ENCODE measurements at regions not wholly inside any gene's neighbourhood (a gene's known extent, or its start where the extent isn't known, plus 50 kb on each side); places are given as distances from the start of the nearest gene placed in this dataset.
"Not testable (repeated sequence)": the region's sequence is repeated elsewhere in the genome, so short reads cannot be mapped to it uniquely, and the experiment has no call there.

- Histone ChIP-seq H3K9me2 (replicated peaks; ENCODE audit: insufficient read depth, low read length) (no peaks in the 10 kb centered on the region), H3K36me3 (ENCODE audit: low read length) (no peaks in the 10 kb centered on the region), H2AFZ (ENCODE audit: low read depth, low read length, severe bottlenecking) (no peak overlapping the region), H3K27me3 (ENCODE audit: low read length) (no peaks in the 10 kb centered on the region), H4K20me1 (ENCODE audit: low read depth, low read length) (no peaks in the 10 kb centered on the region), H3K79me2 (ENCODE audit: insufficient read depth, low read length) (no peaks in the 10 kb centered on the region), H3F3A (ENCODE audit: insufficient read depth) (no peaks in the 10 kb centered on the region), H3K27ac (ENCODE audit: low read depth, low read length) (no peak overlapping the region), H3K4me3 (ENCODE audit: insufficient read depth, low read length, poor library complexity, severe bottlenecking) (no peak overlapping the region), H3K9ac (ENCODE audit: low read length) (no peak overlapping the region), H3K9me3 (ENCODE audit: insufficient read depth, low read length) (peaks cover 4% of the 10 kb centered on the region; the same call in 1 of the 2 replicates), H3K4me2 (ENCODE audit: low read depth, low read length, poor library complexity, severe bottlenecking) (no peak overlapping the region)
- TF ChIP-seq EZH2phosphoT487 (conservative IDR thresholded peaks at IDR 0.05; ENCODE audit: low read length) (no peak), CTCF (IDR thresholded peaks at IDR 0.05; ENCODE audit: insufficient read depth, low read length, poor library complexity, severe bottlenecking) (no peak)
Observed at GRCh38 chr6:106860940-106861339, 113.6 kb downstream of the CD24 start.

GRCh38 chr6:106858653-106859092 lies 115.9 kb downstream of the CD24 start:
- TF ChIP-seq EZH2phosphoT487 (conservative IDR thresholded peaks at IDR 0.05; ENCODE audit: low read length) (no peak), CTCF (IDR thresholded peaks at IDR 0.05; ENCODE audit: insufficient read depth, low read length, poor library complexity, severe bottlenecking) (no peak)
- H3K79me2 ChIP-seq (ENCODE audit: insufficient read depth, low read length): no peaks in the 10 kb centered on the region
- H3K9ac ChIP-seq (ENCODE audit: low read length): no peak overlapping the region
- H2AFZ ChIP-seq (ENCODE audit: low read depth, low read length, severe bottlenecking): no peak overlapping the region
- no peaks in the 10 kb centered on the region for H3K9me2 ChIP-seq (replicated peaks; ENCODE audit: insufficient read depth, low read length)
- no peaks in the 10 kb centered on the region for H3F3A ChIP-seq (ENCODE audit: insufficient read depth)
- H3K27me3 ChIP-seq (ENCODE audit: low read length): no peaks in the 10 kb centered on the region
- H3K27ac ChIP-seq (ENCODE audit: low read depth, low read length): no peak overlapping the region
- H3K9me3 ChIP-seq (ENCODE audit: insufficient read depth, low read length): peaks cover 4% of the 10 kb centered on the region; the same call in 1 of the 2 replicates
- no peak overlapping the region for H3K4me3 ChIP-seq (ENCODE audit: insufficient read depth, low read length, poor library complexity, severe bottlenecking)
- H3K4me2 ChIP-seq (ENCODE audit: low read depth, low read length, poor library complexity, severe bottlenecking): no peak overlapping the region
- H3K36me3 ChIP-seq (ENCODE audit: low read length): no peaks in the 10 kb centered on the region
- H4K20me1 ChIP-seq (ENCODE audit: low read depth, low read length): no peaks in the 10 kb centered on the region

DNA sequence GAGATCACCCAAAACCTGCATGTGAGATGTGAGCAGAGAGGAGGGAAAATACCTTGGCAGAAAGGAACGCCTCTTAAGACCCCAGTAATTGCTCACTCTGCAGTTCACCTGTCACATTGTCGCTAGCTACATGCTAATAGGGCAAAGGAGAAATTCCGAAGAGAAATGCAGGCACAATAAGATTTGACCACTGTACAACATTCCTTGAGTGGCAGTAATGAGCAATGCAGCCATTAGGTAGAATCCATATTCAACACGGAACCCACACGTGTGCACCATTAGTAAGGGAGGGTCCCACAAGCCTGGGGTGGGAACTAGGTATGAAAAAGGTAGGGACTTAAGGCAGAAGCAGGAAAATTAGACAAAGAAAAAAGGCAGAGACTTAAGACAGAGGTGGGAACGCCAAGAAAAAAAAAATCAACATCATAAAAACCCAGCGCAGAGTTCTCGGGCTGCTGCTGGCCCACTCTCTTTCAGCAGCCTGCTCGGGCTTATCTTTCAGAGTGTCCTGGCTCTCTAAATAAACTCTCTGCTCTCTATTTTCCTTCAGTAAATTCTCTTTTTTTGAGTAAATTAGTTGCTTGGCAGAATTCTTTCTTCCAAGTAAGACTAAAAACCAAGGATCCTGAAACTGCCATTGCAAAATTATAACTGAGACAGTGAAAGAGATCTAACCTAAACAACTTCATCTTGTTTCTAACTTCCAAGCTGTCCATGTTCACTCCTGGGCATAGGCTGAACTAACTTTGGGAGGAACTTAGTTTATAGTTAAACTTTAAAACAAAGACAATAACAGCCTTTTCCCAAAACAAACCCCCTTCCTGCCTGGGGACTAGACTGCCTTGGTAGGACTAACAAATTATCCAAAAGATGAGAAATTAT lies 116.5 kb downstream of the CD24 start:
- no peaks in the 10 kb centered on the region for H3K27me3 ChIP-seq (ENCODE audit: low read length)
- H3K27ac ChIP-seq (ENCODE audit: low read depth, low read length): no peak overlapping the region

DNA sequence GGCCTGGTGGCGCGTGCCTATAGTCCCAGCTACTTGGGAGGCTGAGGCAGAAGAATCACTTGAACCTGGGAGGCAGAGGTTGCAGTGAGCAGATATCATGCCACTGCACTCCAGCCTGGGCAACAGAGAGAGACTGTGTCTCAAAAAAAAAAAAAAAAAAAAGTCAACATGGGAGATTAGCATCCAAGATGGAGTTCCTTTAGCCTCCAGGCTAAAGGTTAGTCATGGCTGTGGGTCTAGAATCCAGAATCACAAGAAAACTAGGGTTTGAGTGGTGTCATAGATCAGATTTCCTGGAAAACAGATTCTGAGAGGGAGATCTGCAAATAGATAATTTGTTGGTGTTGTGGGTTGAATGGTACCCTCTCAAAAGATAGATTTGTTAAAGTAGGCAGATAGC lies 117.2 kb downstream of the CD24 start:
- H3K4me2 ChIP-seq (ENCODE audit: low read depth, low read length, poor library complexity, severe bottlenecking); H3K79me2 ChIP-seq (ENCODE audit: insufficient read depth, low read length); H3F3A ChIP-seq (ENCODE audit: insufficient read depth); H3K9ac ChIP-seq (ENCODE audit: low read length); H3K27me3 ChIP-seq (ENCODE audit: low read length); H2AFZ ChIP-seq (ENCODE audit: low read depth, low read length, severe bottlenecking); H4K20me1 ChIP-seq (ENCODE audit: low read depth, low read length); H3K27ac ChIP-seq (ENCODE audit: low read depth, low read length); H3K36me3 ChIP-seq (ENCODE audit: low read length); H3K4me3 ChIP-seq (ENCODE audit: insufficient read depth, low read length, poor library complexity, severe bottlenecking); H3K9me2 ChIP-seq (replicated peaks; ENCODE audit: insufficient read depth, low read length); H3K9me3 ChIP-seq (ENCODE audit: insufficient read depth, low read length): not testable (repeated sequence)

More for the DNA sequence above, 116.5 kb downstream of the CD24 start:
- H3K36me3 ChIP-seq (ENCODE audit: low read length): no peaks in the 10 kb centered on the region
- TF ChIP-seq CTCF (IDR thresholded peaks at IDR 0.05; ENCODE audit: insufficient read depth, low read length, poor library complexity, severe bottlenecking): no peak
- TF ChIP-seq EZH2phosphoT487 (conservative IDR thresholded peaks at IDR 0.05; ENCODE audit: low read length): no peak
- H2AFZ ChIP-seq (ENCODE audit: low read depth, low read length, severe bottlenecking): no peak overlapping the region
- no peaks in the 10 kb centered on the region for H3K9me2 ChIP-seq (replicated peaks; ENCODE audit: insufficient read depth, low read length)
- no peak overlapping the region for H3K9ac ChIP-seq (ENCODE audit: low read length)
- no peaks in the 10 kb centered on the region for H3F3A ChIP-seq (ENCODE audit: insufficient read depth)
- peaks cover 4% of the 10 kb centered on the region; the same call in 1 of the 2 replicates for H3K9me3 ChIP-seq (ENCODE audit: insufficient read depth, low read length)
- H3K4me3 ChIP-seq (ENCODE audit: insufficient read depth, low read length, poor library complexity, severe bottlenecking): no peak overlapping the region
- no peak overlapping the region for H3K4me2 ChIP-seq (ENCODE audit: low read depth, low read length, poor library complexity, severe bottlenecking)
- no peaks in the 10 kb centered on the region for H3K79me2 ChIP-seq (ENCODE audit: insufficient read depth, low read length)
- no peaks in the 10 kb centered on the region for H4K20me1 ChIP-seq (ENCODE audit: low read depth, low read length)

Data from SU-DHL-6 (cell line).